Anterior cingulate cortex (tissue), 58 donors: ENCODE measurements at regions not wholly inside any gene's neighbourhood (a gene's known extent, or its start where the extent isn't known, plus 50 kb on each side); places are given as distances from the start of the nearest gene placed in this dataset.
A peak's percentile ranks its signal among the peaks of the same experiment; 100 is the strongest.

ENCODE experiments used
- DNase-seq, 58 donors: peaks; one replicate each; lab custom pipeline; 2025; lab: John Stamatoyannopoulos, UW

DNA sequence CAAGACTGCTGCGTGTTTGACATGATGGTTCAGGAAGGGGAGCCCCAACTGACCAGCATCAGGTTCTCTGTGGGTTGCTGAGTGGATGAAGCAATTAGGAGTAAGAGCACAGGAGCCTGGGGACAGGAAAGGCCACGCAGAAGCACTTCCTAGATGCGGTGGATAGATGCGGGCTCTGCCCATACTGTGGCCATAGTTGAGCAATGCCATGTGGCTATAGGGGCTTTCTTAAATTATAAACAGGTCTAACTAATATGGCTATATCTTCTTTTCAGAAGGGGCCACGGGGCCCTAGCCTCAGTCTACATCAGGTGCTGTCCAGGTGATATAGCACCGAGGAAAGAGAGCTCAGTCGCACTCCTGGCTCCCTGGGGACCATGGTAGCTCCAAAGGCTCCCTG is 198.6 kb downstream of the GADD45G start:
- DNase-seq, result no peak

DNA sequence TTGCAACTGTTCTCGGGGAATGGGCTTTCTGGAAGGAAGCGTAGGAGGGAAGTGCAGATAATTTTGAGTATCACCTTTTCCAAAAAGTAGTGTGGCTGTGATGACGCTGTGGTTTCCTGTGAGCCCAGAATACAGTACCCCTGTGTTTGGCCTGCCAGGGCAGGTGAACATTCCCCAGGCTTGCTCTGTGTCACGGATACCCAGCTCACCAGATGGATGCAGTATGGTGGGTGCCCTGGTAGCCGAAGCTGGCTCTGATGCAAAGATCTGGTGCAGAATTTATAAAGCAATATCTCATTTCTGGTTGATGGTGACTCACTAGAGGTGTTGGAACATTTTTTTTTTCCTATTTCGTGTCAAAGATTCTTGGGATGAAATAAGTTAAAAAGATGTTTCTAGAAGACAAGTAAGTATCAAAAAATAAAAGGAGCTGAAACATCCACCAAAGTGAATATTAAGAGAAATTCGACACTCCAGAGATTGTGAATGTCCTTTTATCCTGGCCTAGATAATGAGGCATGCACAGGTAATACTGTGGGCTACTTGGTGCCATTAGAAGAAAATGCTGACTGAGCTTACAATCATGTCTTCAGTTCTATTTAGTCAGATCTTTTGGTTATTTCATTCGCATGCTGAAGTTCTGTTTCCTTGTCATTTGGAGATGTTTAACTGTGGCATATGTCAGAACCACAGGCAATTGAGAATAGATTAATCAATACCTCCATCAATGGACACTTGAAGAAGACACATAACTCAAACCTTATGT is 200.1 kb downstream of the GADD45G start:
- no peak for DNase-seq

DNA sequence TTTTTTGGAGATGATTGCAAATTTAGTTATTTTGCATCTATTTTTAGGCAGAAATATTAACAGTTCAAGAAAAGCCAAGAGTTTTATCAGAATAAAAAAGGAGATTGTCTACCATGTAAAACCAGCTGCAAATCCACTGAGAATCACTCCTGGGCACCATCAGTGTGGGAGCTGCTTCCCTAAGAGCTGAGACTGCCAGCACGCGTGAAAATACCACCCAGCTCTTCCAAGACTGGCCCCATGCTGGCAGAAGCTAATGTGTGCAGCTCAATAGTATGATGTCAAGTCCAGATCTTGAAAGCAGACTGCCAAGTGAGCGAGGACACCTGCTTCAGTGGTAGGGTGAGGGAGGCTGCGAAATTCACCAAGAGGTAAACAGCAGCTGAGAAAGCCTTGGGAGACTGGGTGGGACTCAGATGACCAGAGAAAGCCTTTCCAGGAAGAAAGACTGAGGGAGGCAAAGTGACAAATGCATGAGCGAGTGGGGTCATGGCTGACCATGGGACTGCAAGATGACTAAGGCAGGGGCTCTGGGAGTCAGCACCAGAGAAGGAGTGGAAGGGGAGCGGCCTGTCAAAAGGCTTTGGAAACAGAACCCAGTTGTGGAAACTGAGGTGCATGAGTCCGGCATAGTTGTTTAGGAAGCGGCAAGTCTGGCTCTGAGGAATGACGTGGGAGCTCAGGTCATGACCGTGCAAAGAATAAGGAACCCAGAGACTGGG is 200.9 kb downstream of the GADD45G start:
- no peak for DNase-seq

DNA sequence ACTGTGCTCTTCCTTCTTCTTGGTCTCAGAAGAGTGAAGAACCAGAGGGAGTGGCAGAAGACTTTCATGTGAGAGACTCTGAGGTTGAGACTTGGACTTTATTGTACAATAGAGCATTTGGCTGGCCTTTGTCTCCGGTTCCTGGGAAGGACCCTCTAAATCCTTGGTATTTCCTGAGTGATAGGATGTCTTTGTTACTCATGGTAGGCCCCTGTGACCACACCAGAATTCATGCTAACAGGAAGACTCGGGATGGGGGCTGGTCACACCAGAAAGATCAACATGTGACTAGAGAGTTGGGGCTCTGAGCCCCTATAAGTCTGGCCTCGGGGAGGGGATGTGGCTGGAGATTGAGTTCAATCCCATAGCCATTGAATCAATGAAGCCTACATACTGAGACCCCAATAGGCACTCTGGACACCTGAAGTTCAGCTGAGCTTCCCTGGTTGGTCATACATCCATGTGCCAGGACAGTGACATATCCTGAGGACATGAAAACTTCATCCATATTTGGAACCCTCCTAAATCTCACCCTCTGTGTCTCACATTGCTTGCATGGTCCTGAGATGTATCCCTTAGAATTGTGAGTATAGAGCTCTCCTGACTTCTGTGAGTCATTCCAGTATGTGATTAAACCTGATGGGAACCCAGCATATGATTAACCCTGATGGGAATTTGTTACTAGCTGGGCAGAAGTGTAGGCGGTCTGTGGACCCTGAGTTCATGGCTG is 201.7 kb downstream of the GADD45G start:
- DNase-seq, result no peak

GRCh38 chr9:89807101-89807395 is 202.2 kb downstream of the GADD45G start:
- no peak for DNase-seq

GRCh38 chr9:89807682-89808075 is 202.9 kb downstream of the GADD45G start:
- no peak for DNase-seq

GRCh38 chr9:89808076-89808755 is 203.4 kb downstream of the GADD45G start:
- DNase-seq, result no peak

DNA sequence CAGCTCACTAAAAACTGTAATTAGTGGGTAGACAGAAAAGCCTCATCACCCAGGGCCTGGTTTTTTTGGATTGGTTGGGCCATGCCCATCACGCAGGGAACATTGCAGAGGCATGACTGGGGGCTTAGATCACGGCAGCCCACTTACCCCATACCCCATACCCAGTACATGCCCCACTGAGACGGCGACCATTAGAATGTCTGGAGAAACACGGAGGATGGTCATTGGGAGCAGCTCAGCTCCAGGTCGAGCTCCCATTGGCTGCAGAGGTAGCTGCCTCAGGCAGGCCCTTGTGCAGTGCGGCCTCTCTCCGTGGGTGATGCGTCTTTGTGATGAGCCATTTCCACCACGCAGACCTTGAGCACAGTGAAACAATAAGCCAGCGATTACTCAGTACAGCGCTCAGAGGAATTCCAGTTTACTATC is 204.0 kb downstream of the GADD45G start:
- DNase-seq, result no peak

DNA sequence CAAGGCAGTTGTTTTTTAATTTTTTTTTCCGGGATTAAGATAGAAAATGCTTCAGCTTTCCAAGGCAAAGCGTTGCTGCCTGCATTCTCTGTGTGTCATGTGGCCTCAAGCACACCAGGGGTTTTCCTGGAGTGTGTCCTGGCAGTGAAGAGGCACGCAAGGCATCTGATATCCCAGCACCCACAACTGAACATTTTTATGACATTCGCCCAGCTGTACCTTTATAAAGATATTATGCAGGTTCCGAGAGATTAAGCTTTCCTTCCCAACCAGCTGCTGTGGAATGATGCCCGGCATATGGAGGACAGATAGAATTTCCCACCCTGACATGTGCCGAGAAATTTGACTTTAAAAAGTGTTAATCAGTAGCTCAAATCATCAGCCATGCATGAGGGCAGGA is 205.6 kb downstream of the GADD45G start:
- no peak for DNase-seq

- DNase-seq, result no peak
These were observed 206.5 kb downstream of the GADD45G start for GRCh38 chr9:89811356-89811755.

- DNase-seq, result no peak
These were observed 207.2 kb downstream of the GADD45G start for GRCh38 chr9:89811886-89812450.

DNA sequence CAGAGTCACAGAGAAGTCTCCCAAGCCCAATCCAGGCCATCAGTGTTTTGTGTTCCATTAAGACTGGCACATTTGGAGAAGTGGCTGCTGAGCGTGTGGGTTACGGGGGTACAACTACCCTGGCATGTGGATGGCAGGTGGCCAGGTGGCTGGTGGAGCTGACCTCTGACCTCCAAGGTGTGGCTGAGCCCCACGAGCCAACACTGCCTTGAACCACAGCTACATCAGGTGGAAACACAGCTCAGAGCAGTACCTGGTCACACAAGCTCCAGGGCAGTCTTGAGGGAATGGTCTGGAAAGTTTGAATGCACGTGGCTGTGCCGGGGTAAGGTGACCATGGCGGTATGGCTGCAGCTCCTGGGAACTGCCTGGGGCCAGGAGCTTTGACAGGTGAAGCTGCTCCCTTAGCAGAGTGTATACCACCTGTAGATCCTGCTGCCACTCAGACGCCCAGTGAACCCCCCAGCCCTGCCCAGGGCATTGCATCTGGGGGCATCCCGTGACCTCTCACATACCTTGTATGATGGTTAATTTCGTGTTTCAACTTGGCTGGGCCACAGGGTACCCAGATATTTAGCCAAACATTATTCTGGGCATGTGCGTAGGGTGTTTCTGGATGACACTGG is 207.9 kb downstream of the GADD45G start:
- DNase-seq, result no peak

- no peak for DNase-seq
These were observed 208.7 kb downstream of the GADD45G start for GRCh38 chr9:89813482-89813881.

GRCh38 chr9:89814340-89815040 is 209.7 kb downstream of the GADD45G start:
- DNase-seq, result peak in 11 of 58 donors; percentile 5 to 33 (median 11)

- no peak for DNase-seq
These were observed 210.5 kb downstream of the GADD45G start for GRCh38 chr9:89815061-89815902.

DNA sequence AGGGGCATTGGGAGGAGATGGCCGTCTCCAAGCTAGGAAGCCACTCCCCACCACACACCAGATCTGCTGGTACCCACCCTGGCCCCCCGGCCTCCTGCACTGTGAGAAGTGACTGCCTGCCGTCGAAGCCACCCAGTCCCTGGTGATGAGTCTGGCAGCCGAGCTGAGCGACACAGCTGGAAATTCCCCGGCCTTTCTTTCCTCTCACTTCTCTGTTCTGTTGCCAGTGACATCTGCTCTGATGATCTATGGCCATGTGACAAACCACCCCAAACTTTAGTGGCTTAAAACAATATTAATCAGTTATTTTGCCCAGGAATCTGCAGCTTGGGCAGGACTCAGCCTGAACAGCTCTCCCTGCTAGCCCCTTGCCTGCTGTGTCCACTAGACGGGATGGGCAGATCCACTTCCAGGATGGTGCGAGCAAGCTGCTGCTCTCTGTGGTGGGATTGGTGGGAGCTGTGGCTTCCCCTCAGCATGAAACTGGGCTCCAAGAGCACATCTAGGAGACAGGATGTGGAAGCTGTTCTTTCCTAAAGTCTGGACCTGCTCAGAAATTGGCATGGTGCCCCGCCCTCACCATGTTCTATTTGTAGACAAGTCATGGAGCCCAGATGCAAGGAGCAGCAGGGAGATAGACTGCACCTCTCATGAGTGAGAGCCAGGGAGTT is 211.2 kb downstream of the GADD45G start:
- peak in 3 of 58 donors; percentile 15 to 42 (median 34) for DNase-seq

DNA sequence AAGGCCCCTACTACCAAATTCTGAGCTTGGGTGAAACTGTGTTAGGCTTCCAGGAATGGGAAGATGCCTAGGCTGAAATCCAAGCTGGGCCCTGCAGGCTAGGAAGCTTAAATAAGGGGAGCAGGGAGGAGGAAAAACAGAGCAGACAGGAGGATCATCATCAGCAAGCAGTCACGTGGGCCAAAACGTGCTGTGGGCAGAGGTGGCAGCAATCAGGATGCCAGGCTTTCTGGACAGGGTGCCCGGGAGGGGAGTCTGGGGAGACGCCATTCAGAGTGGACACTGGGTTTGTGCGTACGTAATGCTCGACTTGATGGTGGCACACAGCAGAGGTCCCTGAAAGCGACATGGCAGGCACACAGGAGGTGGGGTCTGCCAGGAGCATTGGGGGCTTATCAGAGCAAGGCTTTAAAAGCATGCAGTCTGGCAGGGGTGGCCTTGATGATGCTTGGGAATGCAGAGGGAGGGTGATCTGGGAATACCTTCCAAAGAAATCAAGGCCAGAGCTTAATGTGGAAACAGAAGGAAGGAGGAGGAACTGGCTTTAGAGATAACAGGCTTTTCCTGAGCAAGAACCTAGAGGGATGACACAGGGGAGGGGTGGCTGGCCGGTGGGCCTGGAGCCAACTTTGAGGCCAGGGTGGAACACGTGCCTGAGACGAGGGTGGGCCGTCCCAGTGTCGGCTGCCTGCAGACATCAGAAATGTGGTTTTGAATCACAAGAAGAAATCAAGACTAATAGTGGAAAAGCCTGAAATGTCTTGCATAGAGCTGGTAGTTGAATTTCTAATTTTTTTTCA is 212.5 kb downstream of the GADD45G start:
- no peak for DNase-seq
